BE2C (cell line): ENCODE measurements at regions not wholly inside any gene's neighbourhood (a gene's known extent, or its start where the extent isn't known, plus 50 kb on each side); places are given as distances from the start of the nearest gene placed in this dataset.

Source experiments
- DNase-seq: peaks from one replicate; pipeline ENCODE4 v3.0.0-alpha.2; 2020
- H3K27me3 ChIP-seq: fragments of 250-450 bp; sonication (Bioruptor Pico); 2 replicates; pipeline ENCODE4 v1.5.1; 2020; ENCODE audit warnings: mild to moderate bottlenecking
- H3K36me3 ChIP-seq: fragments of 250-450 bp; sonication (Bioruptor Pico); 2 replicates; pipeline ENCODE4 v1.5.1; 2020; ENCODE audit warnings: mild to moderate bottlenecking
- H3K4me1 ChIP-seq: fragments of 250-450 bp; sonication (Bioruptor Pico); 2 replicates; pipeline ENCODE4 v1.5.1; 2020
- H3K4me3 ChIP-seq: 2 replicates; pipeline ENCODE4 v1.5.1; 2011; ENCODE audit warnings: low read depth, low read length
- H3K9me3 ChIP-seq: fragments of 250-450 bp; sonication (Bioruptor Pico); 2 replicates; pipeline ENCODE4 v1.5.1; 2020
- CTCF ChIP-seq: IDR thresholded peaks from 2 replicates; pipeline ENCODE4 v1.5.1; 2012; ENCODE audit warnings: mild to moderate bottlenecking, low read depth, low read length

- TF ChIP-seq CTCF: no peak
Observed at GRCh38 chr19:32195706-32196610, 149.5 kb upstream of the ZNF507 start.

GRCh38 chr19:32196690-32197420 lies 148.6 kb upstream of the ZNF507 start:
- no peaks in the 10 kb centered on the region for H3K27me3 ChIP-seq
- no peaks in the 10 kb centered on the region for H3K9me3 ChIP-seq
- no peaks in the 10 kb centered on the region for H3K4me1 ChIP-seq
- no peaks in the 10 kb centered on the region for H3K36me3 ChIP-seq
- no peak for TF ChIP-seq CTCF
- H3K4me3 ChIP-seq: no peak overlapping the region
- no peak for DNase-seq

More at GRCh38 chr19:32195706-32196610, 149.5 kb upstream of the ZNF507 start:
- DNase-seq: no peak
- Histone ChIP-seq H3K36me3 (no peaks in the 10 kb centered on the region), H3K4me1 (no peaks in the 10 kb centered on the region), H3K9me3 (no peaks in the 10 kb centered on the region), H3K27me3 (no peaks in the 10 kb centered on the region), H3K4me3 (no peak overlapping the region)

GRCh38 chr19:32197896-32198882 lies 147.2 kb upstream of the ZNF507 start:
- no peak overlapping the region for H3K4me3 ChIP-seq
- no peaks in the 10 kb centered on the region for H3K36me3 ChIP-seq
- H3K9me3 ChIP-seq: no peaks in the 10 kb centered on the region
- no peak for TF ChIP-seq CTCF
- no peaks in the 10 kb centered on the region for H3K4me1 ChIP-seq
- no peaks in the 10 kb centered on the region for H3K27me3 ChIP-seq
- DNase-seq: no peak

- H3K36me3 ChIP-seq: no peaks in the 10 kb centered on the region
- H3K9me3 ChIP-seq: no peaks in the 10 kb centered on the region
- TF ChIP-seq CTCF: no peak
- H3K4me3 ChIP-seq: no peak overlapping the region
- H3K4me1 ChIP-seq: no peaks in the 10 kb centered on the region
- no peak for DNase-seq
- H3K27me3 ChIP-seq: no peaks in the 10 kb centered on the region
Observed at GRCh38 chr19:32199501-32200040, 145.8 kb upstream of the ZNF507 start.

- Histone ChIP-seq H3K27me3 (no peaks in the 10 kb centered on the region), H3K36me3 (no peaks in the 10 kb centered on the region), H3K4me1 (no peaks in the 10 kb centered on the region), H3K9me3 (no peaks in the 10 kb centered on the region), H3K4me3 (no peak overlapping the region)
- no peak for DNase-seq
- TF ChIP-seq CTCF: no peak
Observed at GRCh38 chr19:32200312-32201038, 144.9 kb upstream of the ZNF507 start.
